ENCODE measurements at regions not wholly inside any gene's neighbourhood (a gene's known extent, or its start where the extent isn't known, plus 50 kb on each side); places are given as distances from the start of the nearest gene placed in this dataset.

DNA sequence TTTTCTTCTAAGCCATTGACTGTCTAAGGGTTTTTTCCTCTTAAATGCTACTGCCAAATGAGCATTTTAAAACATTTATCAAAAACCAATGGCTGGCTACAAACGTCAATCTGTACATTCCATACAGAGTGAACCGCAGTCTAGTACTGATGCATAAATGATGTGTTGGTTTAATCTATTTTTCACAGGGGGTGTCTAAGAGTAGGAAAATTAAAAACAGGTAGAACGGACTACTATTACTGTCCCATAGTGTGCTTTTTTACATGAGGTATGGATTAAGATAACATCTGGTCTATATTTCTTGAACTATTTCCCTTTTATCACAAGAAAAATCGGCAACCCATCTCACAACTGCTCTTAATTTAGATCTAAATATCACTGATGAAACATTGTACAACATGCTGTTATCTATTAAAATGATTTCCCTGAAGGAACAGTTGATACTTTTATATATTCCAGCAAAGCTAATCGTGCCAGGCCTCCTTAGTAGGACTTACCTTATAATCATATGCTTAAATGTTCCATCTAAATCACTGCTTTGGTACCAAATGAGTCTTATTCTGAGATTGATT, 172.9 kb upstream of the CDKN3 start:
- DNase-seq (ENCODE audit: low read depth in 1 of 2, low spot score in 2 of 2) (no peak), FAIRE-seq (no peak)
- Histone ChIP-seq H4K5ac (ENCODE audit: insufficient read length, low read depth, low read length) (no peak overlapping the region), H4K20me1 (replicated peaks in 1 of 2; ENCODE audit: control insufficient read depth in 1 of 2, insufficient read depth in 2 of 2, low read length in 2 of 2) (no peaks in the 10 kb centered on the region), H2BK20ac (ENCODE audit: low read length) (no peak overlapping the region), H3K79me2 (ENCODE audit: control insufficient read depth in 1 of 2, insufficient read depth in 2 of 2, low read length in 2 of 2) (no peaks in the 10 kb centered on the region), H3K79me1 (ENCODE audit: low read depth, low read length) (no peaks in the 10 kb centered on the region), H3K56ac (replicated peaks; ENCODE audit: insufficient read length, low read depth, low read length) (no peak overlapping the region), H3K27ac (ENCODE audit: low read depth, low read length) (no peak overlapping the region), H3K9me3 (ENCODE audit: insufficient read depth in 2 of 2, low read depth in 1 of 2, low read length in 1 of 2) (no peaks in the 10 kb centered on the region), H2BK12ac (ENCODE audit: low read depth, low read length) (no peak overlapping the region), H2BK120ac (replicated peaks; ENCODE audit: low read depth, low read length) (no peak overlapping the region), H3K4ac (replicated peaks; ENCODE audit: insufficient read length, low read depth, low read length) (no peak overlapping the region), H2AK5ac (ENCODE audit: low read depth, low read length) (no peak overlapping the region), H3K9ac (replicated peaks in 1 of 4; ENCODE audit: extremely low read depth in 1 of 4, low read depth in 3 of 4, low read length in 3 of 4) (no peak overlapping the region), H3K4me1 (replicated peaks in 1 of 4; ENCODE audit: control insufficient read depth in 3 of 4, insufficient read depth in 4 of 4, low read length in 3 of 4) (peaks cover 0 to 12% (median 12%) of the 10 kb centered on the region in 4 experiments; a peak in 6 of 7 replicates), H3K27me3 (replicated peaks in 1 of 4; ENCODE audit: control insufficient read depth in 3 of 4, extremely low read depth in 1 of 4, insufficient read depth in 3 of 4, low read length in 3 of 4) (peaks cover 13 to 31% (median 26%) of the 10 kb centered on the region in 4 experiments), H3K23me2 (ENCODE audit: low read depth, low read length) (peaks cover 11% of the 10 kb centered on the region; the same call in 1 of the 2 replicates), H3K14ac (ENCODE audit: insufficient read length) (no peak overlapping the region), H3K4me3 (ENCODE audit: extremely low read depth in 1 of 4, insufficient read depth in 2 of 4, low read depth in 3 of 4, low read length in 4 of 4) (no peak overlapping the region), H4K91ac (replicated peaks; ENCODE audit: insufficient read length, low read length) (no peak overlapping the region), H2BK5ac (ENCODE audit: low read depth, low read length) (no peak overlapping the region), H3K18ac (ENCODE audit: extremely low read depth, low read length) (no peak overlapping the region), H4K8ac (ENCODE audit: extremely low read depth, insufficient read depth, low read length) (no peak overlapping the region), H3K36me3 (ENCODE audit: control insufficient read depth in 2 of 4, insufficient read depth in 4 of 4, low read length in 3 of 4) (no peaks in the 10 kb centered on the region), H3K4me2 (ENCODE audit: insufficient read depth in 1 of 2, low read depth in 2 of 2, low read length in 2 of 2) (no peak overlapping the region), H3K23ac (ENCODE audit: insufficient read length) (no peak overlapping the region), H2AFZ (ENCODE audit: low read length) (no peak overlapping the region), H2BK15ac (ENCODE audit: low read length) (no peak overlapping the region)
- WGBS, 2 experiments (ENCODE audit: extremely low coverage in 1 of 2, insufficient coverage in 1 of 2, insufficient read length in 1 of 2, insufficient replicate concordance in 2 of 2, low coverage in 1 of 2, low lambda C conversion rate in 2 of 2, missing lambda C conversion rate in 1 of 2), result 79% methylated on average over 5 of the region's 5 CpGs; no CpG with 5 or more reads in 1 of the 2 experiments
- POLR2A ChIA-PET (ENCODE audit: partially characterized antibody), result no interaction called here
- CTCF ChIA-PET (ENCODE audit: partially characterized antibody), result interaction anchor here (1.1 to 2.4 kb wide), 2 partner anchors 49 to 244 kb away, joined by 3 to 7 read pairs; no protein-coding TSS in a partner anchor
- TF ChIP-seq JUND (IDR thresholded peaks at IDR 0.05; ENCODE audit: low read length), result no peak
- TF ChIP-seq, protein P1, sequence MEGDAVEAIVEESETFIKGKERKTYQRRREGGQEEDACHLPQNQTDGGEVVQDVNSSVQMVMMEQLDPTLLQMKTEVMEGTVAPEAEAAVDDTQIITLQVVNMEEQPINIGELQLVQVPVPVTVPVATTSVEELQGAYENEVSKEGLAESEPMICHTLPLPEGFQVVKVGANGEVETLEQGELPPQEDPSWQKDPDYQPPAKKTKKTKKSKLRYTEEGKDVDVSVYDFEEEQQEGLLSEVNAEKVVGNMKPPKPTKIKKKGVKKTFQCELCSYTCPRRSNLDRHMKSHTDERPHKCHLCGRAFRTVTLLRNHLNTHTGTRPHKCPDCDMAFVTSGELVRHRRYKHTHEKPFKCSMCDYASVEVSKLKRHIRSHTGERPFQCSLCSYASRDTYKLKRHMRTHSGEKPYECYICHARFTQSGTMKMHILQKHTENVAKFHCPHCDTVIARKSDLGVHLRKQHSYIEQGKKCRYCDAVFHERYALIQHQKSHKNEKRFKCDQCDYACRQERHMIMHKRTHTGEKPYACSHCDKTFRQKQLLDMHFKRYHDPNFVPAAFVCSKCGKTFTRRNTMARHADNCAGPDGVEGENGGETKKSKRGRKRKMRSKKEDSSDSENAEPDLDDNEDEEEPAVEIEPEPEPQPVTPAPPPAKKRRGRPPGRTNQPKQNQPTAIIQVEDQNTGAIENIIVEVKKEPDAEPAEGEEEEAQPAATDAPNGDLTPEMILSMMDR (IDR thresholded peaks at IDR 0.05; ENCODE audit: control extremely low read depth in 1 of 3, insufficient read depth in 1 of 3, low read depth in 1 of 3, low read length in 3 of 3), result no peak
- TF ChIP-seq, protein P2, sequence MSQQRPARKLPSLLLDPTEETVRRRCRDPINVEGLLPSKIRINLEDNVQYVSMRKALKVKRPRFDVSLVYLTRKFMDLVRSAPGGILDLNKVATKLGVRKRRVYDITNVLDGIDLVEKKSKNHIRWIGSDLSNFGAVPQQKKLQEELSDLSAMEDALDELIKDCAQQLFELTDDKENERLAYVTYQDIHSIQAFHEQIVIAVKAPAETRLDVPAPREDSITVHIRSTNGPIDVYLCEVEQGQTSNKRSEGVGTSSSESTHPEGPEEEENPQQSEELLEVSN (IDR thresholded peaks at IDR 0.05), result no peak
- no peak for TF ChIP-seq KDM1A (IDR thresholded peaks at IDR 0.05; ENCODE audit: borderline replicate concordance, low read length)
- no peak for TF ChIP-seq CTBP2 (IDR thresholded peaks at IDR 0.05; ENCODE audit: borderline replicate concordance, insufficient read depth, insufficient read length, low read length)
- TF ChIP-seq SAP30 (IDR thresholded peaks at IDR 0.05; ENCODE audit: insufficient read depth, insufficient replicate concordance, low read length), result no peak
- TF ChIP-seq KDM5A (IDR thresholded peaks at IDR 0.05; ENCODE audit: low read length), result no peak
- TF ChIP-seq POLR2AphosphoS5 (IDR thresholded peaks at IDR 0.05; ENCODE audit: low read depth, low read length), result no peak
- no peak for TF ChIP-seq NRF1 (IDR thresholded peaks at IDR 0.05; ENCODE audit: low read depth, low read length)
- TF ChIP-seq SP2 (IDR thresholded peaks at IDR 0.05; ENCODE audit: low read length), result no peak
- TF ChIP-seq TBP (IDR thresholded peaks at IDR 0.05; ENCODE audit: low read depth, low read length), result no peak
